GM19452 (cell line): ENCODE measurements at regions not wholly inside any gene's neighbourhood (a gene's known extent, or its start where the extent isn't known, plus 50 kb on each side); places are given as distances from the start of the nearest gene placed in this dataset.

ENCODE experiments used
- ATAC-seq: cut with Tn5 transposase; IDR thresholded peaks from one replicate; pipeline ENCODE4 v1.9.1; 2021; ENCODE audit not compliant: unreplicated experiment

DNA sequence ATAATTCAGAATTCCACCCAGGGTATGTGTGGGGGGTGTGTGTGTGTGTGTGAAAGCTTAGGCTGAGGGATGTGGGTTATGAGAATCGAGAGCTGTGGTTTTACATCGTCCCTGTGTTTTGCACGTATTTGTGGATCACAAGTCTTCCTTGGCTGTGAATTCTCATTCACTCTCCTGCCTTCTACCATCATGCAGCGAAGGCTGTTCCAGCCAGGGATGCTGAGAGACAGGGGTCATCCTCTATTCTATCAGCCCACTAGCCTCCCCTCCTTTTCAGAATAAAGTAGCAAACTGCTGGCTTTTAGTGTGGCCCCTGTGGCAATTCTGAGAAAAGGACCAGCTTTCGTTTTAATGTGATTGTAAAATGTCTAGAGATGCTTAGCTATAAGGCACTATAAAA is 460.6 kb upstream of the NR2F2 start:
- no peak for ATAC-seq

- ATAC-seq, result no peak
Measured at GRCh38 chr15:95872366-95872771, 458.1 kb upstream of the NR2F2 start.

DNA sequence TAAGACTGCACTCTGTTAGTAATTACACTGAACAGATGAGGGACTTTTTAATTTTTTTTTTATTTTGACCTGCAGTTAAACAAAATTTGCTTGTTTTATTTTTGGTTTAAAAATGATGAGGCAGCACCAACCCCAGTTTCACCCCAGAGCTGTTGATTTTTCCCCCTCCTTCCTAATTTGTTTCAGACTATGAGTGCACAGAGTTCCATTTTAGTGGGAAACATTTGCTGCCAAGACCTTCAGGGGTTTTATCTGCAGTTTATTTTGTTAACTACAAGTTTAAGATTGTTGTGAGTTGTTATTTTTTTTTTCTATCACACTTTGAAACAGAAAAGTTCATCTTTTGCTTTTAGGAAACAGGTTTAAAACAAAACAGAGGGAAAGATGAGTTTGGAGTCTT is 455.9 kb upstream of the NR2F2 start:
- no peak for ATAC-seq

DNA sequence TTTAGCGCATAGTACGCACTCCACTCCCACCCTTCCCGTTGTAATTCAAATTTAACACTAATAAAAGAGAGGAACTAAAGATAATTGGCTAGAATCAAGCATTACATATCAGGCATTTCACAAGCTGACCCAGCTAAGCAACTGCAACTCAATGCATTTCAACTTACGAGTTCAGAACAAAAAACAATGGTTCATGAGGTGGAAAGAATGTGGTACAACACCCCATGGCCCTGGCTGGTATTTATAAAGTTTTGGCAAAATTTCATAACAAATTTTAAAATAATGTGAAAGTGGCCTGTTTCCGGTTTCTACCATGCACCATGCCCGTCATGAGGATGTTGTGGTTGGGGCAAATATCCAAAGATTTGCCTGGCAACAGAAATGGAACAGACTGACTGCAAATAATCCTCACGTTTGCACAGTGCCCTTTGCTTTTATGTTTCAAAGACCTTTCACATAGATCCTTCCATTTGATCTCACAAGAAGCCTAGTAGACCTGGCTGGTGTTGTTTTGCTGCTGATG is 455.3 kb upstream of the NR2F2 start:
- no peak for ATAC-seq

GRCh38 chr15:95880031-95880570 is 450.4 kb upstream of the NR2F2 start:
- no peak for ATAC-seq

DNA sequence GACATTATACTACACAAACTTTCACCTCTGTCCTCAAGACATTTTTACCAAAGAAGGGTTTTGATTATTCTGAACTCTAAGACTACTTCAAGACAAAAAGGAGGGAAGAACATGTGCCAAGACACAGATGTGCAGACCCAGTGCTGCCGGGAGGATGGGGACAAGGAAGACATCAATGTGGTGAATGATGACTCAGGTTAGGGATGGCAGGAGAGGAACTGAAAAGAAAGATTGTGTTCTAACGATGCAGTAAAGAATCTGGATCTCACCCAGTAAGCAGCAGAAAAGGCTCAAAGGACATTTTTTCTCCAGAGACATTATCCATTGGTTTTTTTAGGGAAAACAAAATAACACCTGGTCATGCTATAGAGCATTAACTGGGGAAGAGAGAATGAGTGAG is 449.9 kb upstream of the NR2F2 start:
- no peak for ATAC-seq

- ATAC-seq, result no peak
Measured at GRCh38 chr15:95883064-95883463, 447.4 kb upstream of the NR2F2 start.

- no peak for ATAC-seq
Measured at GRCh38 chr15:95884276-95884675, 446.2 kb upstream of the NR2F2 start.

DNA sequence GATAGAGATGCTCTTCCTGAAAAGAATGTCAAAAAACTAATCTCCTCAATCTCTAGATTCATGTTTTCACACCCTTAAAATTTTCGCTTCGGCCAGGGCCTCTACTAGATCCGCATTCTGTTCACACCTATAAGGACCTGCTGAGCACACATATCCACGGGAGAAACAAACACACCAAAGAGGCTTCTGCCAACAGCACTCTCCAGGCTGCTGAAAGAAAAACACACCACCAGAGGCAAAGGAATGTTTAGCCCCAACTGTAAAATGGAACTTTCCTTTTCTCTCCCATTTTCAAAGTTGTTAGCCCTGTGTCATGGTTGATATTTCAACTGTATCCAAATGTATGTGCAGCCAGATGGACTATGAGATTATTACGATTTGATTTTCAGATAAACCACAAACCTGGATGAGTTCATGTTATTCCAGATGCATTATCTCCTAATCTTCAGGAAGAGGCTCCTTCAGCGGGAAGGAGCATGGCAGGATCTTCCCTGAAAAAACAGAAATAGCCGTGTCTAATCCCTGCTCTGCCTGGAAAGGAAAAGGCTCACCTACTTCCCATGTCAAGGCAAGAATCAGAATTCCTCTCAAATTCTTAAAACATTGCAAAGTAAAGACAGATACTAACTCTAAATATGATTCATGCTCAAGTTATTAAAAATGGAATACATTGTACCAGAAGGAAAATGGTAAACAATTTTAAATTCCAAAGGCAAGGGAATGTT is 442.7 kb upstream of the NR2F2 start:
- no peak for ATAC-seq

DNA sequence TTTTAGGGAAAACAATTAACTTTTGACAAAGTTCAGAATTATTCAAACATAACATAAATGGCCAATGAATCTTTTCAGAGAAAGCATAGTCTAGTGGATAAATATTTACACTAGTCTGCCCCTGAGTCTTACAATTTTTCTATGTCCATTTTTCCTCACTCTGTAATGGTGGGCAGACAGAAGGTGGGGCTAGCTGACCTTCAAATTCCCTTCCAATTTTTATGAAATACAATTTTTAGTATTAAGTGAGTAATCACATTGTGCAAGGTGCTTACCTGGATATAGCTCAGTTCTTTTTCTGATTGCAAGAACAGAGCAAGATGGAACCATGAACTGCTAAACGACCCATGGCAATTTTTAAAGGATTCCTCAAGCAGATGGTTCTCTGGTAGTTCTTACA is 441.7 kb upstream of the NR2F2 start:
- ATAC-seq, result no peak

DNA sequence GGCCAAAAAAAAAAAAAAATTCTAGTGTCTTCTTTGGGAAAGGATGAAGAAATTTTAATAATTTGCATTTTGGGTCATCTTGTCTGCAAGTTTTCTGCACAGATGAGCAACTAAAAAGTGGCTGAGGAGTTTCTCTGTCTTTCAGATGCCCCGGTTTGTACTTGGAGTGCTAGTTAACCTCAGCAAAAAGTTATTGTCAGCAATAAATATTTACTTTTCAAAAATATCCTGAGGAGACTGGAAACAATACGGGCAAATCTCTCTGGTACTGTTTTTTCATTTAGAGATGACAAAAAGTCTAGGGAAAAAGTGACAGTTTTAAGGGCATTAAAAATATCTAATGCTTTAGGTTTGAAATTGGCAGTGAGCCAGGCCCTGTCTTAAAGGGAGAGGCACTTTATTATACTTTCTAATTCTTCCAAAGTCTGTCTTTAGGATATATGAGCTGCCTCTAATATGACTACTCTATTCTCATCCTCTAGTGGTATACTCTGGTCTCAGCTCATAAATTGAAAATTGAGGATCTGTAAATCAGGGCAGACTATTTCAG is 436.0 kb upstream of the NR2F2 start:
- no peak for ATAC-seq

DNA sequence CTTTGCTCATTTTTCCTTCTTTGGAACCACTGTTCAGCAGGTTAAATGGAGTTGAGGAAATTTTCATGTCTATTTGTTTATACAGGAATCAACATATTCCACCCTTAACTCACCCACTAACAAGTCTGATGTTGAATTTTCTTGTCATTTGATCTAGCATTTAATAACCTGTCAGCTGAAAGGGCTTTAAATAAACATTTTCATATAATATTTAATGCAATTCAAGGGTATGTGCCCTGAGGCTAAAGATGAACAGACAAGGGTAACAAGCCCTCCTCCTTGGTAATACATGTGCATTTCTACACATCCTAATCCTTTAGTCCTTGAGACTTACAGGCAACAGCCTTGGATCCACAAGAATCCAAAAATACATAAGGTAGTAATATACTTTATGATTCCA is 435.0 kb upstream of the NR2F2 start:
- ATAC-seq, result no peak

GRCh38 chr15:95897651-95898050 is 432.8 kb upstream of the NR2F2 start:
- no peak for ATAC-seq

DNA sequence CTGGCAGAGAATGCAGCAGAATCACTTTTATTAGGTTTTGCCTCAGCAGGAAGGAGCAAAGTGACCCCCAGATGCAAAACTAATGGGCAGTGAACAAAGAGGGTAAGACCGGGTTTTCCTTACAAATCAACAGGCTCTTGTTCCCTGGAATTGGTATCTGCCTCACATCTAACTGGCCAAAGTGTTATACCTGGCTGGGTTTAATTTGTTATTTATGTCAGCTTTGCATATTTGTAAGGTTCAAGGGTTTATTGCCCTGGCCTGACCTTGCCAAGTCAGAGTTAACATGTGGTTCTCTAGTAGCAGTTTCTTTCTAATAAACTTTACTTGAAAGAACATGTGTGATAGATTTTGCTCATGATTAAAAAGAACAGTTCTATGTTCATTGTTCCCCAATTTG is 431.7 kb upstream of the NR2F2 start:
- ATAC-seq, result no peak

DNA sequence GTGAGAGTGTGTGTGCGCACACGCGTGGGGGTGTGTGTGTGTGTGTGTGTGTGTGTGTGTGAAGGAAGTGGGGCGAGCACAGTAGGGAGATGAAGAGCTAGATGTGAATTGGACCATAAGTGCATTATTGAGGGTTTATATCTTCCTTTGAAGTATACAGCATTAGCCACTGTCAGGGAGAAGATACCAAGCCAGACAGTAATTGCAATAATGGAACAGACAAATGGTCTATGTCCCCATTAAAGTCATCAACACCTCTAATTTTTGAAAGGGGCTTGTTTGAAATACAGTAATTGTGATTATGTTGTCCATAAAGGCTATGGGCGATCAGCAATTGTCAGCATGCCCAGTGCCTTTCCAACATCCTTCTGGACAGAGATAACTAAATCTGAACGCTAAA is 429.2 kb upstream of the NR2F2 start:
- ATAC-seq, result no peak

DNA sequence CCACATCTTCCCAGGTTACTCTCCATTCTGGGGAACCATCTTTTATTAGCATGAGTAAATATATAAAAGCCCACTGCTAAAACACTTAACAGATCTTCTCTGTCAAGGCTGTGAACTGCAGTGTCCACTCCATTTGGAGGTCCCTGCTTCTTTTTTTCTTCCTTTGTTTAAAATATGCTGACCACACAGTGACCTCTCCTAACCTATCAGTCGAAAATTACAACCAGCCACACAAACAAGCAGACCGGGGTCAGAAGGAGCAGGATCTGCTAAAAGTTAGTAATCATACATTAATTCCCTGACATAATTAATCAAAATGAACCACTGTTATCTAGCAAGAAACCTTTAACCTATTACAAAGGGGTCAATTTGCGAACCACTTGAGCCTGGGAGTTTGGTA is 427.9 kb upstream of the NR2F2 start:
- ATAC-seq, result no peak

- ATAC-seq, result no peak
Measured at GRCh38 chr15:95903352-95903751, 427.1 kb upstream of the NR2F2 start.

- ATAC-seq, result no peak
Measured at GRCh38 chr15:95910643-95911212, 419.8 kb upstream of the NR2F2 start.

DNA sequence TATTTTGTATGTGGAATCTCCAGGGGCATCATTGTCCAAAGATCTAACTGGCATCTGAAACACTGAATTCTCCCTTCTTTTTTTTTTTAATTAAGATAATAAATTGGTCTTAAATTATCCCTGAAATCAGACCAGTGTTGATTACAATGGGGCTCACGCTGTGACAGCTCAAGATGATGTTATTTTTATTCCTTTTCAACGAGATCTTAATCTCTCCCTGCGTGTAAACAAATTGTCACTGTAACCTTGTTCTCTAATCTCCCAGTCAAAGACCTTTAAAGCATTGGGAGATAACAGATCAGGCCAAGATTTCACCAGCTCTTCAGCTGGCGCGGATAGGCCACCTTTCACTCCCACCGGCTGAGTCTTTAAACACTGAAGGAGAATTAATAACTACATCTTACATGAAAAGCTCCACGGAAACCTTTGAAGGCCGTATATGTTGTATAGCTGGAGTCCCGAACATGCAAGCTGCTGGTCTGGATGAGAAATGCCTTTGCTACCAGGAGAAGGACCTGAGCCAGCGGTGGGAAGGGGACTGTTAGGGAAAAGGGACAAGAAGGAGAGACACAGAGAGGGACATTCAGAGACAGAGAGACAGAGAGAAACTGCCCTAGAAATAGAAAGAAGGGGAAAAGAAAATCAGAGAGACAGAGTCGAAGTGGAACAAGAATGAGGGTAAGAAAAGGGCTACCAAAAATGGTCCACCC is 418.8 kb upstream of the NR2F2 start:
- no peak for ATAC-seq

DNA sequence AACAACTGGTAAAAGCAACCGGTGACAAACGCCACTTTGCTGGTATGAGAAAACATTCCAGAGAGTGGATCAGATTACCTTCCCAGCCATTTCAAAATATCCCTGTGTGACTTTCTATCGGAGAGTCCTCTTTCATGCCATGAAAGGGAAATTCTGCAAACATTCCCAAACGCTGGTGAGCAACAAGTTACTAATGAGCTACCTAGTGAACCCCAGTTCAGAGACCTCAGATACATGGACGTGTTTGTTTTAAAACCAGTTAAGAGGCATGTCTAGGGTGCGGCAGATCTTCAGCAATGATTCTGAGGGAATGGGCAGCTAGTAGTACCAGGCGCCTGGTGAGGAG is 418.2 kb upstream of the NR2F2 start:
- no peak for ATAC-seq

- ATAC-seq, result no peak
Measured at GRCh38 chr15:95912728-95913127, 417.8 kb upstream of the NR2F2 start.

GRCh38 chr15:95916568-95916967 is 413.9 kb upstream of the NR2F2 start:
- no peak for ATAC-seq
